CD4-positive, alpha-beta T cell treated with Interleukin-1 beta for 1 hour (primary cell): ENCODE measurements at regions not wholly inside any gene's neighbourhood (a gene's known extent, or its start where the extent isn't known, plus 50 kb on each side); places are given as distances from the start of the nearest gene placed in this dataset.

Source experiments
- DNase-seq, 2 donors: peaks; one replicate each; pipeline ENCODE4 v3.0.0-alpha.2; 2020 to 2022

DNA sequence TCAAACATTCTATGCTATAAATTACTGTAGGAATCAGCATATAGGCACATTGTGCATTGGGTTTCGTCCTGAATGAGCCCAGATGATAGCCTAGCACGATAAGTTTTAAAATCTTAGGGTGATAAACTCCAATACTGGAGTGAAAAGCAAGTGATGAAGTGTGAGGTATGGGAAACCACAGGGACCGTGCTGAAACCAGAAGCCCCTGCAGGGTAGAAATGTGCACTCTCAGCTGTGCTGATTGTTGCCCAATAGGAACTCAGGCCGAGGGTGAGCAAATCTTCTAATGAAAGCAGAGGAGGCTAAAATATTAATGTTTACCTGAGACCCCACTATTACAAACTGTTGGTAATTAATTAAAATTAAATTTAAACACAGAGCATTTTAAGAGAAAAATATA, 1486.6 kb downstream of the AACS start:
- no peak for DNase-seq

DNA sequence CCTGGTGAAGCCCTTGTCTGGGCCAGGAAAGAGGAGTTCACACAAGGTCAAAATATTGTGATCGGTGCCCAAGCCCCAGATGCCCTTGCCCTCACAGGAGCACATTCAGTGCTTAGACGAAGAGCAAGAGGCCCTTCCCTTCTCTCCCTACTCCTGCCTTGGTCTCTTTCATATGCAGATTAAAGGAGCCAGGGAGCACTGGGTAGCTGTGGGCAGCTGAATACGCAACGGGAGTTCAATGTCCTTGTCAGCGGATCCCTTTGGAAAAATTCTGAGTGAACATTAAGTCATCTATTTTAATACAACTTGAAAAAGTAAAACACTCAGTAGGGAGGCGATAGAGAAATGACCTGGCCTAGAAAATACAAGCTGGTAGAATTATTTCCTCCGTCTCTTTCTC, 1489.4 kb downstream of the AACS start:
- DNase-seq, result no peak

DNA sequence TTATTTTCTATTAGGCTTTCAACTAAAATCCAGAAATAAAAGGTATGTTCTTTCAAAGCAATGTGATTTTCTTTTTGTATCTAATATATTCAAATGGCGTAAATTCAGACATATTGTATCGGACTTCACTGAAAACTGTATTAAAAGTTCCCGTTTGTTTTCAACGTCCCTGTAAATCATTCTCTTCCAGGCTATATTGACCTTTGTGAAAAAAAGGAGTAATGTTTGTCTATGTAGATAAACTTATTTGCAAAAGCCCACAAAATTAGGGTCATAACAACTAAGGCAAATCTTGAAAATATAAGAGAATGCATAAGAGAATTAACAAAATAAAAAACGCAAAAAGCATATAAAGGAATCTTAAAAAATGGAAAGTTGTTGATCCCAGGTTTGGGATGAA, 1492.4 kb downstream of the AACS start:
- no peak for DNase-seq

DNA sequence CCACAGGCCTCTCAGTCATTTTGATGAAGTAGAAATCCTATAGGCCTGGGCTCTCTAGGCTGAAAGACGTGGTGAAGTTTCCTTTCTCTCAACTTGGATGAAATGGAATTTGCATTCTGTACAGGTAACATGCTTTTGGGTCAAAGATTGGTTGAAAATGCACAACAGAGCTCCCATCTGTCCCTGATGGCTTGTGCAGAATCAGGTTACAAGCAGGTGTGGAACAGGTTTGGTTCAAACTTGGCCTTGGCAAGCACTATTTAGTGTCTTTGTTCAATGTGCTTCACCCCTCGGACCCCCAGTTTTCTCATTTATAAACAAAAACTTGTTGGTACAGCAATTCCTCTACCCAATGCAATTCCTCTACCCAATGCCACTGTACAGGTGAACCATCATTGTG, 1493.0 kb downstream of the AACS start:
- DNase-seq, result no peak

DNA sequence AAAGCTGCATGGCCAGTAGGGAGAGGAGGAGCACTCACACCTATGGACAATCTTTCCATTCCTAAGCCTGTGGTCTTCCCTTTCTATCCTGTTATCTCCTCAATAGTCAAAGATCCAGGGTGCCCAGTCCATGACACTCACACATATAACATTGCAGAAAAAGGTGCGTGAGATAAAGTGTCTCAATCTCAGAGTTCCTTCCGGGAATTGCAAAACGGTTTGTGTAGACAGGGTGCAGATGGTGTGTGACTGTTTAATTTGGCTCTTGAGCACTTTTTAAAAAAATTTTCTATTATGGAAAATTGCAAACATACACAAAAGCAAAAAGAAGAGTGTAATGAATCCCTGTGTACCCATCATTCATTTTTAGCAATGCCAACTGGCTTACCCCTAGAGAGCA, 1493.6 kb downstream of the AACS start:
- no peak for DNase-seq

DNA sequence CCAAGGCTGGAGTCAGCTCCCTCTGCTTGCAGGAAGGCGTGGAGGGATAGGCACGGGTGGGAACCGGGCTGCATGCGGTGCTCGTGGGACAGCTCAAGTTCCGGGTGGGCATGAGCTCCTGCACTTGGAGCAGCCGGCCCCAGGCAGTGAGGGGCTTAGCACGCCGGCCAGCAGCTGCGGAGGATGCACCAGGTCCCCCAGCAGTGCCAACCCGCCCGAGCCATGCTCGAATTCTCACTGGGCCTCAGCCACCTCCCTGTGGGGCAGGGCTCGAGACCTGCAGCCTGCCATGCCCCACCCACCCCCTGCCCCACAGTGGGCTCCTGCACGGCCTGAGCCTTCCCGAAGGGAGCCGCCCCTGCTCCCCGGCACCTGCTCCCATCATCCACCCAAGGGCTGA, 1501.8 kb downstream of the AACS start:
- no peak for DNase-seq

DNA sequence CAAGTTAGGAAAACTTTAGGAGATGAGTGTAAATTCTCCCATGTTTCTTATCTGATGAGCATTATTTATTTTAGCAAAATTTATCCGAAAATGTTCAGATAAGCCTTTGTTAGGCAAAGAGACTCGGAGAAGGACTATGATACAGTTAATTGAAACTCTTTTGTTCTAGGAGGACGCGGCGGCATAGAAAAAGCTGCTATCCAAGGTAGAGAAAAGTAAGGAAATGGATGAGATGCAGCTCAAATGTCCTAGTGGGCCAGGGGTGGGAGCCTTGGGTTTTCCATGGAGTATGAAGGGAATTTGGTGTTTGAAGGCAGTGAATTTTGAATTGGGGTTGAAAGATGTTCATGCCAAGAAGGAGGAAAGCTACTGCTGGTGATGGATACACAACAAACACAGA, 1504.5 kb downstream of the AACS start:
- no peak for DNase-seq

DNA sequence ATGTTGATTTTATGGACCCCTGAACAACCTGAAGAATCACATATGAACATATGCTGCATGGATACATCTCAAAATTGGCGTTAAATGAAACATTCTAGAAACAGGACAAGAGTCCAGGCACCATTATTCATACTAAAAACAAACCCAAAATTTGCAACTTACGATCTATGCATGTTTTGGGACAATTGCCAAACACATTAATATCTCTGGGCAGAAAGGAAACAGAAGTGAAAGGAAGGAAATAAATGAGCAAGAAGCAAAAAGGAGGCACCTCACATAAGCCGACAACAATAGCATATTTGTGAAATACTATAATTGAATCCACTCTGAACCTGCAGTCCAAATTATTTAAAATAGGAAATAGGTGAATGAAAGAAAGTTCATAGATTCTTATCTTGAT, 1505.3 kb downstream of the AACS start:
- DNase-seq, result no peak

DNA sequence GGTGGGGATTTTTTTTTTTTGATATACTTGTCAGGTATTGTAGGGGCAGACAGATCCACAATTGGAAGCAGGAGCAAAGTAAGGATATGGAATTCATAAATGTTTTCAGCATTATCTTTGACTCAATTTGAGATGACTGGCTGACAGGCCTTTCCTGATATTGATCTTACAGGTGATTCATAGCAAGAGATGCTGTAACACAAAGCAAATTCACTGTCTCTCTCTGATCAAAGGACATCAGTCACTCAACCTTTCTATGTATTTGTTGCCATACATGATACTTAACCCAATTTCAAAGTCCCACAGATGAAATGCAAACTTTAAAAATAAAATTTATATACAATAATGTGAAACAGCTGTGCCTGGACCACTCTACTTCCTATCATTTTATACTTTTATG, 1506.9 kb downstream of the AACS start:
- no peak for DNase-seq

DNA sequence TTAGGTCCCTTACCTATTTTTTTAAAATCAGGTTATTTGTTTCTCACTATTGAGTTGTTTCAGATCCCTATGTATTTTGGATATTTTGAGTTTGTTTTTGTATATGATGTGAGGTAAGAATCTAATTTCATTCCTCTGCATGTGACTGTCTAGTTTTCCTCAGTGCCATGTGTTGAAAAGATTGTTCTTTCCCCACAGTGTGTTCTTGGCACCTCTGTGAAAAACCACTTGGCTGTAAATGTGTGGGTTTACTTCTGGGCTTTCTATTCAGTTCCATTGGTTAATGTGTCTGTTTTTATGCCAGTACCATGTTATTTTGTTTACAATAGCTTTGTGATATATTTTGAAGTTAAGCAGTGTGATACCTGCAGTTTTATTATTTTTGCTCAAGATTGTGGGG, 1516.4 kb downstream of the AACS start:
- no peak for DNase-seq

DNA sequence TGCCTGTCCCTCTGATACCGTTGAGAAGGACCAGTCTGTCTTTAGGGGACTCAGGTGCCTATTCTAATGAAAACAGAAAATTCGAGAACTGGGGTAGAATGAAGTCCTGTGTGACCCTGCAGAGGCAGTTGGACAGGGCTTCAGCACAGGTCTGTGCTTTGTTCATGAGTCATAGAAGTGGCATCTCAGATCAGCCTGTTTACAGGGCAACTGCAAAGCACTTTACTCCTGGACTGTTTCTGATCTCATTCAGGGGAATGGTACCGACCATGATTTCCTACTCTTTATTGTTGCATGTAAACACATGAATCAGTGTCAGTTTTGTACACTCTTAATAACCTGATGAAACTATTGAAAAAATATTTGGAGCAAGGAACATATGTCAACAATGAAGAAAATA, 1517.0 kb downstream of the AACS start:
- DNase-seq, result no peak

DNA sequence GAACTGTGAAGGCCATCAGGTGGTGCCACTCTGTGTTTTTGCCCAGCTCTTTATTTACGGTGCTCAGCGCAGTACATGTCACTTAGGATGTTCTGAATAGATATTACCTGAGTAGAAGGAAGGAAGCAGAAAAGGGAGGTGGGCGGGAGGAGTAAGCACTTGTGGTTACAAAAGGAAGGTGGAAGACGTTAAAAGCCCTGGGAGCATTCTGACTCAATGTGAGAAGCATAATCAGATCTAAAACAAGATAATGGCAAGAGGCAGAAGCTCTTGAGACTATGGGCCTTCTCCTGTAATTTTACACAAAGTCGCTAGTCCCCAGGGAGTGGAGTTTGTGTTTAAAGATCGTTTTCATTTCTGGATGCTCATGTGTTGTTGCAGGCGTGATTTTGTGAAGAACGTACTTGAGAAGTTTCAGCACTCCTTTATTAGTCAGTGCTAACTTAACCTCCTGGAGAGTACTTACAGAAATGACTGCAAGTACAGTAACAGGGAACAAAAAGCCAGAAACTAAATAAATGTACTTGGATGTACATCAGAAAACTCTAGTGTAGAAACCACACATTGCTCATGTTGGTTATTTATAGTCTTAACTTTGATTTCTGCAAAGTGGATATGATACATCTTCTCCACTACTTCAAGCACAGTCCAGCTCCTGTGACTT, 1523.5 kb downstream of the AACS start:
- DNase-seq, result peak in 1 of 2 donors; percentile 2

DNA sequence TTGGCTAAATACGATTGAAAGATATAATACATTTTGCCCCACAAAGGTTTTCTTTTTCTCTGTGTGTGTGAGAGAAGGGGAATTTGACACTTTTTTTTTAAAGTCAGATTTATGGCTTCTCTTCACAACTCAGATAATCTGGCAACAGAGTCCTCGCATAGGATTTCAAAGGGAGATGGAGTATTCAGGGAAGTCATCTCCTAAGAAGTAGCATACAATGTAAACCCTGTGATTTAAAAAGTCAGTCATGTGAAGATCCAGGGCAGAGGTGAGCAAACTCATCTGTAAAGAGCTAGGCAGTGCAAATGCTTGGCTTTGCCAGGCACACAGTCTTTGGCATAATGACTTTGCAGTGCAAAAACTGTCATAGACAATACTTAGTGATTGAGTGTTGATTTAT, 1526.3 kb downstream of the AACS start:
- DNase-seq, result no peak

DNA sequence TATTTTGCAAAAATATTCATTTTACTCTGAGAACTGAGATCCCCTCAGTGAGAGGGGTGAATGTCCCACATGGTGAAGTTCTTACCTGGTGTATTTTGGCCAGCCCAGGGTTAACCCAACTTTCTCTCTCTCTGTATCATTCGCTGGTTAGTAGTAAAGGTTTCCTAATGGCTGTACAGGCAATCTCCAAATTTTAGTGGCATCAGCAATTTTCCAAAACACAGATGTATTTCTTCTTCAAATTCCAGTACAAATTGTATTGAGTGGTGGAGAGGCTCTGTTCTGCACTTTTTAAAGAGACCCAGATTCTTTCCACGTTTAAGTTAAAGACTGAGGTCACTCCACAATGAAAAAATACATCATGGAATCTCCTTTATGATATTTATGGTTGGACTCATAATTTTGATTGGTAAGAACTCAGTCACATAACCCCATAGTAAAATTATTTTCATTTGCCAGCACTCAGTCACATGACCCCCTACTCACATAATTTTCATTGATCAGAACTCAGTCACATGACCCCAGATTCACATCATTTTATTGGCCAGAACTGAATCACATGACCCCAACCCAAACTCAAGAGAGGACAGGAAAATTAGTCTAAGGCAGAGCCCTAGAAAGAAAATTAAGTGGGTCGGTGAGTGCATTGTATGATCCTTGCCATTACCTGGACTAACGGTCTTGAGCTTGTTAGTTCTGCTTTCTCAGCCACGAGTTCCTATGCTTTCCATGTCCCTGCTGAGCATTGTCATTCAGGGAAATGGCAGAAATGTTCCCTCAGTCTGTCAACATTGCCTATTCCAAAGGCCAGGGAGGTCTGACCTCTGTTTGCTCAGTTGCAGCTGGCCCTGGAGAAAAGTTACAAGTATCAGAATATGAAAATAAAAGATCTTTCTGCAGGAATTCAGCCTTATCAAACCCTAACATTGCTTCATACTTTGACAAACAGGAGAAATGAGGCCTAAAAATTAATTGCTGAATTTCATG, 1536.2 kb downstream of the AACS start:
- DNase-seq, result no peak

DNA sequence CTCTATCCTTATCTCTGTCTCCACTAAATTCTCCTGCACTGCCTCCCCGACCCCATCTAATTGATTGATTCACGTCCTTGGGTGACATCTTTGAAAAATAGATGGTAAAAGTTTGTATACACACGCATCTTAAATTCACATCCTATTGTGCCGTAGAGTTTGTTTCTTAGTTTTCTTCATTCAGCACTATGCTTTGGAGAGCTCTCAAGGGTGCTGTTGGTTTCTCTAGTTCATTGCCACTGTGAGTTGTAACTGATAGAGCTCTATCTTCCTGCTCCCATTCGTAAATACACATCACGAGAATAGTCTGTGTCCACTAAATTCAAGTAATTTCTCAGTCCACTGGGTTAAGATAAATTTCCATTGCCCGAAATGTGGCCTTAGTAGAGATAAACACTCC, 1537.4 kb downstream of the AACS start:
- DNase-seq, result no peak

DNA sequence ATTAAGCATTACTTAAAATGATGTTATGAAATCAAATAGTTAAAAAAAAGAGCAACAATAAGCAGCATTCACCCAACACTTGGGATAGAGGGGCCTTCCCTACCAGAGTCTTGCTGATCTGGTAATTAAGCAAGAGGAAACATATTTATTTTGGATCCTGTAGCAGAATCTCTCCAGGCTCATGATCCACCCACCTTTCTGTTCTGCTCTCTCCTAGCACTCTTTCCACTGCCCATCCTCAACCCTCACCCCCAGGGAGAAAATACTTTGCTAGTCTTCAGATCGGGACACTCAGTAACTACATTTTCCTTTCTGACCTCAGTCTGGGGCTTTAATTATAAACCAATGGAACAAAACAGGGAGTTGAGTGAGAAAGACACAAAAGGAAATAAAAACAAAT, 1541.9 kb downstream of the AACS start:
- no peak for DNase-seq

DNA sequence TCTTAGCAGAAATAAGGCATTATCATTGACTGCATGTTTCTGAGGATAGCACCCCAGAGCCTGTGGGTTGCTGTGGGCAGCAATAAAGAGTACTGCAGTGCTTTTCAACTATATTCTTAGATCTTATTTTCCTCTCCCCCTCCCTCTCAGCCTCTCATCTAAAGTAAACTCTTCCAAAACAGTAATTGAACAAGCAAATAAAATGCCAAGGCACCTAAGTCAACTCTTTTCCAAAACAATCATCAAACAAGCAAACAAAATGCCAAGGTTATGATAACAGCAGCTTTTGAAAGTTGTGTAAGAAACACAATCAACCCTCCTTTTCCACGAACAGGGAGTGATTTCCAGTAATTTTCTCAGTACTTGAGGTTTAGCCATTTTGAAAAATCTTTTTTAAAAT, 1542.6 kb downstream of the AACS start:
- no peak for DNase-seq

DNA sequence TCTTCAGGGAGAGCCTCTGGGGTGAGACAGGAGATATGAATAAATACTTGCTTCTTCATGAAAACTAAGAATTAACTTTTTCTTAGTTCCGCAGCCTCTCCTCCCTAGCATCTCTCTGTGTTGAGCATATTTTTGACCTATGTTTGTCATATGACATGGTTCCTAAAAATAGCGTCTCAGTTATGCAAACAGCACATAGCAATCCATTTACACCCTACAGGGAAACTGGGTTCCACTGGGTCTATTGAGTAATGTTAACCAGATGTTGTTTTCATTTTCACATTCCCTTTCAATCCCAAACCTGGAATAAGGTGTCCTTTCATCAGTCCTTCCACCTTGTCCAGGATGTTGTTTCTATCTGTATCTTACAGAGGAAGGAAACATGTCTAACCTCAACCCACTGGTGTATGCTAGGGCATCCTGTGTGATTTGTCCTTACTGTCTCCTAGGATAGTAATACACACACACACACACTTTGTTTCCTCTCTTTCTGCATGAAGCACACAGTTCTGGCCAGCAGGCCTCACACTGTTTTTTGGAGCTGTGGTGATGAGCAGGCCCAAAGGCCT, 1543.5 kb downstream of the AACS start:
- no peak for DNase-seq

DNA sequence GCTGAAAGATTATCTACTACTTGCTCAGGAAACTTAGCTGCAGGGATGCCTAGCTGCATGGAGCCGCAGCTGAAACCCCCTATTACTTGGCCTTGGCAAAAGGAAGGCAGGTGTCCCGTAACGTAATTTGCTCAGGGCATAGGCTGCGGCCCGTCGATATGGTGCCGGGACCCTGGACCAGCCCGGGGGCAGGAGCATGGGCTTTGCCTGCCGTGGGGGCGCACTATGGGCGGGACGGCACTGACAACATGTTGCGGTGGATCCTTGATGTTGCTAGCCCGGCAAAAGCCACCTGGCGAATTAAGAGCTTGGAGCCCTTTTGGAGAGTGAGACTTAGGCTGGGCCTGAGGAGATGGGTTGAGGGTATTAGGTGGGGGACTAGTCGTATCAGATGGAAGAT, 1551.2 kb downstream of the AACS start:
- no peak for DNase-seq

DNA sequence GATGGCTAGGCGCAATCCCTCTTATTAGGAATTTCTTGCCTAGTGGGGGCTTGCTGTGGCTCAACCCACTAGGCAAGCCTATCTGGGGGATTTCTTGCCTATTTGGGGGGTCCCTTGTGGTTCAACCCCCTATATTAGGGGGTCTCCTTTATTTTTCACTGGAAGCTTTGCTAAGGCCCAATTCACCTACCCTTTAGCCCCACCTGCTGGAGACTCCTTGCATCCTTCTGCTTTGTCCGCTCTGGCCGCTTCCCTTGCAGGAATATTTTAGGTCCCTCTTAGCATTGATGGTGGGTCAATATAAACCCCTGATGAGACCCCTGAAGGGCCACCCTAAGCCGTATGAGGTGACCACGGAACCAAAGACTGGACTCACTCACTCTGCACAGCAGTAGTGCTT, 1552.1 kb downstream of the AACS start:
- DNase-seq, result no peak

DNA sequence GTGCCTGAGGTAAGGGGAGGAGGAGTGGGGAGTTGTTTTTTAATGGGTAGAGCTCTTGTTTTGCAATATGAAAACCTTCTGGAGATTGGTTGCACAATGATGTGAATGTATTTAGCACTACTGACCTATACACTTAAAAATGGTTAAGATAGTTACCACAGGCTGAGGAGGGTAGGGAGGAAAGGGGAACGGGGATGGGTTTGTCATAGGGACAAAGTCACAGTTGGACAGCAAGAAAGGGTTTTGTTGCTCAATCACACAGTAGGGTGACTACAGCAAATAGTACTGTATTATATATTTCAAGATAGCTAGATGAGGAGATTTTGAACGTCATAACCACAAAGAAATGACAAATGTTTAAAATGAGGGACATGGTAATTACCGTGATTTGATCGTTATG, 1562.4 kb downstream of the AACS start:
- DNase-seq, result no peak

DNA sequence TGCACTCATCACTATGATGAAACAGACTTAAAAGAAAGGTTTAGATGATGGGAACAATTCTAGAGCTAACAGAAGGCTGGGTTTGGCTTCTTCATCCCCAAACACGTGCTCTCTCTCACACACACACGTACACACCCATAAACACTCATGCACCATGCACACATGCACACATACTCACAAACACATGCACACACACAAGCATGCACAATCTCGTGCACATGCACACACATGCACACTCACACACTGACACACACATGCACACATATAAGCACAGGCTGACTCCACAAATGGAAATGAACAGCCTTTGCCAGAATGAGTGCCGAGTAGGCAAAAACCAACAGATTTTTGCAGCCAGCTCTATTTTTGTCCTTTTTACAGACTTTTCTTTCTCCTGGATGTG, 1571.6 kb downstream of the AACS start:
- DNase-seq, result no peak

DNA sequence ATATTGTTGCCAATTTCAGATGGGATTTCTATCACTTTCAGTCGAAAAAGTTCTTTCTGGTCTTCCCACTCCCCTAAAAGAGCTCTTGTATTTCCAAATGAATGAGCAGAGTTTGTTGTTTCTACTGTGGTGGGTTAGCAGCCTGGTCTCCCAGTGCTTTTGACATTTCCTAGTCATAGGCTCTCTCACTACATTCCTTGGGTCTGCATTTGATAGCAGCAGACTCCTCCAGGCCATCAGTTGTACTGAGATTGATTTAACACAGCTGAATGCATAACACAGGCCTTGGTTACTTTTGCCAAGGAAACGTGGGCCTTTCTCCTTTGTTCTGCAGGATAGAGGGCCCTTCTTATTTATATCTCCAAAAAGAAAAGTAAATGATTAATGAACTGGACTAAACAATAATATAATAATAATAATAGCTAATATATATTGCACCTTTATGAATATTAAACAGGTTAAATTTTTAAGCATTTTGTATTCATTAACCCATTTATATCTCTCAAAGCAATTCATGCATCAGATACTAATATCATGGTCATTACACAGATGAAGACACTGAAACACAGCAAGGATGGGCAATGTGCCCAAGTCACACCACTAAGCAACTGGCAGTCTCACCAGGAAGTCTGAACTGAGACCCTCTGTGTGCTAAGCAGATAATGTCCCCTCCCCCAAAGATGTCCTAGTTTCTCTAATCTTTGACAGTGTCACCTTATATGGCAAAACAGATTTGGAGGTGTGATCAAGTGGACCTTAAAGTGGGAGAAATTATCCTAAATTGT, 1579.2 kb downstream of the AACS start:
- DNase-seq, result no peak
